ENCODE measurements at regions not wholly inside any gene's neighbourhood (a gene's known extent, or its start where the extent isn't known, plus 50 kb on each side); places are given as distances from the start of the nearest gene placed in this dataset.

DNA sequence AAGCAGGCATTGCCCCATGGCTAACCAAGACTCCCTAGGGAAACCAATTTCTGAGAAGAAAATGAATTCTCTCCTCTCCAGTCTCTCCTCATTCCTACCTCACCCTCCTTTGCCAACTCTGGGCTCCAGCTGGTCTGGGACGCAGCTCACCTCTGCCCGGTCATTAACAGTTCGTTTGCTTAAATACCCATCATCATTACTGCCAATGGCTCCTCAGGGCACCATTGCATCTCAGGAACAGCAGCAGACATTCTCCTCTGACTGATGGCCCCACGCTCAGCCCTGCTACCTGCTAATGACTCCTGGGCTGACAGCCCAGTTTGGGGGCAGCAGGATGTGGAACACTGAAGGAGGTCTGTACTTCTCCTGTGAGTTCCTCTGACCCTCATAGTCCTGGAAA lies 462.0 kb downstream of the INSC start:
- no peak for TF ChIP-seq CTCF (IDR thresholded peaks at IDR 0.05)
- no peak for TF ChIP-seq POLR2A (IDR thresholded peaks at IDR 0.05)
